Activated T-cell treated with anti-CD3 and anti-CD28 coated beads, Interleukin-2, amount 50 U/mL, for 4 hours (primary cell): ENCODE measurements at regions not wholly inside any gene's neighbourhood (a gene's known extent, or its start where the extent isn't known, plus 50 kb on each side); places are given as distances from the start of the nearest gene placed in this dataset.

Experiments used
- ATAC-seq, 2 donors: fragments of 200-7000 bp; cut with Tn5 transposase; one replicate each; pipeline ENCODE4 v1.10.0; 2021
- DNase-seq: peaks from one replicate; pipeline ENCODE4 v3.0.0-alpha.2; 2020
- H3K27me3 Mint-ChIP-seq: one replicate; pipeline ENCODE4 v1.8.0; 2021; ENCODE audit warnings: low read depth, mixed read lengths
- H3K36me3 Mint-ChIP-seq: one replicate; pipeline ENCODE4 v1.8.0; 2022; ENCODE audit warnings: mixed read lengths; ENCODE audit not compliant: insufficient read depth
- H3K4me1 Mint-ChIP-seq: one replicate; pipeline ENCODE4 v1.8.0; 2021; ENCODE audit warnings: low read depth, mixed read lengths
- H3K4me3 Mint-ChIP-seq: one replicate; pipeline ENCODE4 v1.8.0; 2021; ENCODE audit warnings: mild to moderate bottlenecking, moderate library complexity, mixed read lengths
- H3K9me3 Mint-ChIP-seq: one replicate; pipeline ENCODE4 v1.8.0; 2021; ENCODE audit warnings: mixed read lengths

- no peak overlapping the region for H3K4me3 Mint-ChIP-seq
- H3K27me3 Mint-ChIP-seq = peaks cover 8% of the 10 kb centered on the region
- DNase-seq (no peak), ATAC-seq (no peak)
- H3K4me1 Mint-ChIP-seq = no peaks in the 10 kb centered on the region
- H3K36me3 Mint-ChIP-seq = peaks cover 4% of the 10 kb centered on the region
- peaks cover 20% of the 10 kb centered on the region for H3K9me3 Mint-ChIP-seq
Observed at GRCh38 chr6:15798533-15799255, 135.9 kb upstream of the DTNBP1 start.

DNA sequence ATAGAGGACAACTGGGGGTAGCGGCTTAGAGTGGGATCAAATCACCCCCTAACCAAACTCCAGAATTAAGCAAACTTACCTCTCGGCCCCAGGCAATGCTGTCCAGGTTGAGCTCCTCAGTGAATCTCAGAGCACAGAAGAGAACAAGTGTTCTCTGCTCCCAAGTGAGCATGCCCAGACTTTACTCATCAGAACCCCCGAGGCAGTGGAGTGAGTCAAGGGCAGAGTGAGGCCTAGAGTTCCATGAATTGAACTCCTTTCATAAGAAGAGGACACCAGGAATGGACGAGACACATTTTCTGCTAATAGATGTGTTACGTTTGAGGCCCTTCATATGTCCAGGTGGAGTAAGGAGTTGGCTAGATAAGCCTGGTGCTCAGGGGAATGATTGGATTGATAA is 134.0 kb upstream of the DTNBP1 start:
- no peak overlapping the region for H3K4me3 Mint-ChIP-seq
- H3K27me3 Mint-ChIP-seq = peaks cover 8% of the 10 kb centered on the region
- peaks cover 4% of the 10 kb centered on the region for H3K36me3 Mint-ChIP-seq
- ATAC-seq (no peak), DNase-seq (no peak)
- peaks cover 20% of the 10 kb centered on the region for H3K9me3 Mint-ChIP-seq
- H3K4me1 Mint-ChIP-seq = no peaks in the 10 kb centered on the region

DNA sequence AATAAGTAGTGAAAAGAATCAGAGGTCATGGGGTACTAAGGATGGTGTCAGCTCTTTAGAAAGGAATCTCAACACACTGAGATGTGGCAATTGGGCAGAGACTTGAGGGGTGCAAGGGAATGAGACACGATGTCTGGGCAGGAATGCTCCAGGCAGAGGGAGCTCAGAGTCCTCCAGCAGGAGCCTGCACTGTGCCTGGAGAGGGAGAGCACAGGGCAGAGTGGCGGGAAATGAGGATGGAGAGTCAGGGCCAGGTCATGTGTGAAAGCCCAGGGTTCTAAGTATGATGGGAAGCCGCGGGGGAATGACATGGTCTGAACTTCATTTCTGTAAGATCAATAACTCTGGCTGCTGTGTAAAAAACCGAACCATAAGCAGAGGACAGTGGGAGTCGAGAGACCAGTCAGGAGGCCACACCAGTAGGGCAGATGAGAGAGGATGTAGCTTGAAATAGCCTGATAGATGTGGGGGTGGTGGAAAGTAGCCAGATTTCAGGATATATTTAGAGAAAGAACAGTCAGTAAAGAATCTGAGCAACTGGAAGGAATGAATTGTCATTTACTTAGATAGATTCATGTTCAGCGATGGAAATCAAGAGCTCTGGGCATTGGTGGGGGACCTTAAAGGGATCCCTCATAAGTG is 133.4 kb upstream of the DTNBP1 start:
- peaks cover 4% of the 10 kb centered on the region for H3K36me3 Mint-ChIP-seq
- no peak overlapping the region for H3K4me3 Mint-ChIP-seq
- H3K4me1 Mint-ChIP-seq = no peaks in the 10 kb centered on the region
- H3K9me3 Mint-ChIP-seq = peaks cover 20% of the 10 kb centered on the region
- ATAC-seq (no peak), DNase-seq (no peak)
- H3K27me3 Mint-ChIP-seq = peaks cover 8% of the 10 kb centered on the region

- Mint-ChIP-seq H3K9me3 (peaks cover 20% of the 10 kb centered on the region), H3K27me3 (peaks cover 8% of the 10 kb centered on the region), H3K36me3 (peaks cover 4% of the 10 kb centered on the region), H3K4me1 (no peaks in the 10 kb centered on the region), H3K4me3 (no peak overlapping the region)
- ATAC-seq = no peak
- DNase-seq = no peak
Observed at GRCh38 chr6:15793826-15794225, 131.0 kb upstream of the DTNBP1 start.

GRCh38 chr6:15793288-15793687 is 130.5 kb upstream of the DTNBP1 start:
- Mint-ChIP-seq H3K9me3 (peaks cover 17% of the 10 kb centered on the region), H3K4me1 (no peaks in the 10 kb centered on the region), H3K36me3 (peaks cover 4% of the 10 kb centered on the region), H3K4me3 (no peak overlapping the region), H3K27me3 (peaks cover 12% of the 10 kb centered on the region)
- DNase-seq (no peak), ATAC-seq (no peak)

- H3K4me3 Mint-ChIP-seq = no peak overlapping the region
- ATAC-seq = no peak
Observed at GRCh38 chr6:15792842-15793241, 130.0 kb upstream of the DTNBP1 start.

GRCh38 chr6:15791448-15792181 is 128.8 kb upstream of the DTNBP1 start:
- no peak overlapping the region for H3K4me3 Mint-ChIP-seq
- peaks cover 5% of the 10 kb centered on the region for H3K9me3 Mint-ChIP-seq
- H3K36me3 Mint-ChIP-seq = no peaks in the 10 kb centered on the region
- peaks cover 14% of the 10 kb centered on the region for H3K27me3 Mint-ChIP-seq
- no peaks in the 10 kb centered on the region for H3K4me1 Mint-ChIP-seq
- no peak for ATAC-seq
- no peak for DNase-seq

More at GRCh38 chr6:15792842-15793241, 130.0 kb upstream of the DTNBP1 start:
- H3K36me3 Mint-ChIP-seq = peaks cover 4% of the 10 kb centered on the region
- DNase-seq = no peak
- H3K9me3 Mint-ChIP-seq = peaks cover 12% of the 10 kb centered on the region
- peaks cover 14% of the 10 kb centered on the region for H3K27me3 Mint-ChIP-seq
- no peaks in the 10 kb centered on the region for H3K4me1 Mint-ChIP-seq

DNA sequence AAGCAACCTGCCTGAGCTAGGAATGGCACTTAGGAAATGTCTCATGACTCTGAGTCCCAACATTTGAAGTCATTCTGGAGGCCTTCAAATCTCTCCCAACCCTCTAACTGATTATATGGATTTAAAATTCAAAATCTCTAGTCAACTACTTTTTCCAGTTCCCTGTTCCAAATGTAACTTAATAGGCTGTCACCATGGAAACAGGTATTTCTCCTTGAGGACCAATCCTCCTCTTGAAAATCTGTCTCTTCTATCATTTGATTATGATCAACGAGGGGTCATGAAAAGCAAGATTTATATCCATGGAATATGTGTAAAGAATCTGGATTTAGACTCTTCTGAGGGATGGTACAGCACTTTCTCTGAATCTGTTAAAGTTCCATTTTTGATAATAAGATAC is 127.3 kb upstream of the DTNBP1 start:
- Mint-ChIP-seq H3K27me3 (peaks cover 12% of the 10 kb centered on the region), H3K36me3 (no peaks in the 10 kb centered on the region), H3K9me3 (no peaks in the 10 kb centered on the region), H3K4me3 (no peak overlapping the region), H3K4me1 (no peaks in the 10 kb centered on the region)
- ATAC-seq (no peak), DNase-seq (no peak)

- ATAC-seq (no peak), DNase-seq (no peak)
- no peaks in the 10 kb centered on the region for H3K4me1 Mint-ChIP-seq
- H3K27me3 Mint-ChIP-seq = peaks cover 6% of the 10 kb centered on the region
- H3K36me3 Mint-ChIP-seq = no peaks in the 10 kb centered on the region
- no peaks in the 10 kb centered on the region for H3K9me3 Mint-ChIP-seq
- no peak overlapping the region for H3K4me3 Mint-ChIP-seq
Observed at GRCh38 chr6:15786846-15787245, 124.0 kb upstream of the DTNBP1 start.

DNA sequence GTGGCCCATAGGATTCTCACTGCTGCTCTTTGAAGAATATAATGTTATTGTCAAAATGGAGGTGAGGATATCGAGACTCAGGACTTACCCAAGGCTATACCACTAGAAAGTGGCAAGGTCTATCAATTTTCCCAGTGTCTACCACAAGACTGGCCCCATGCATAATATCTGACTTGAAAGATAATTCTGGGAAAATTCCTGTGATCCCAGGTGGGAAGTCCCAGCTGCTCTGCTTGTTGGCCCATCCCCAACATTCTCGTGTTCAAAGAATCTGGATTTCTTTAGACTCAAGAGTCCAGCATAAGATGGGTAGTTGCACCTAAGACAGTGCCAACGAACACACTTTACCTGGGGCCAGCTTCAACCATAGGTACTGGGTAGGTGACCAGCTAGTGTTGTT is 120.7 kb upstream of the DTNBP1 start:
- Mint-ChIP-seq H3K9me3 (no peaks in the 10 kb centered on the region), H3K4me1 (peaks cover 2% of the 10 kb centered on the region), H3K36me3 (no peaks in the 10 kb centered on the region), H3K4me3 (no peak overlapping the region), H3K27me3 (peaks cover 6% of the 10 kb centered on the region)
- no peak for DNase-seq
- ATAC-seq = no peak

DNA sequence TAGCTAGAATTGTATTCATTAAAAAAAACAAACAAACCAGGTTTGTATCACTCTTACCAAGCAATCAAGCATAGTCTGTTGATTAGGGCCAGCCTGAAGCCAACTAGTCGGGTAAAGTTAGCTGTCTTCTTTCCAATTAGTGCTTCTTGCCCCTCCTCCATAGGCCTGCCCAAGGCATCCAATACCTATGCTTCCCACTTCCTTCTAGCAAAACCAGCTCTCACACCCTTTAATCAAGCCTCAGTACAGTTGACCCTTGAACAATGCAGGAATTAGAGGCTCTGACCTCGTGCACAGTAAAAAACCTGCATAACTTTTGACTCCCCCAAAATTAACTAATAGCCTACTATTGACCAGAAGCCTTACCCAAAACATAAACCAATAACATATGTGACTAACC is 119.1 kb upstream of the DTNBP1 start:
- no peak overlapping the region for H3K4me3 Mint-ChIP-seq
- ATAC-seq (no peak), DNase-seq (no peak)
- no peaks in the 10 kb centered on the region for H3K36me3 Mint-ChIP-seq
- H3K27me3 Mint-ChIP-seq = peaks cover 2% of the 10 kb centered on the region
- no peaks in the 10 kb centered on the region for H3K9me3 Mint-ChIP-seq
- H3K4me1 Mint-ChIP-seq = peaks cover 5% of the 10 kb centered on the region

DNA sequence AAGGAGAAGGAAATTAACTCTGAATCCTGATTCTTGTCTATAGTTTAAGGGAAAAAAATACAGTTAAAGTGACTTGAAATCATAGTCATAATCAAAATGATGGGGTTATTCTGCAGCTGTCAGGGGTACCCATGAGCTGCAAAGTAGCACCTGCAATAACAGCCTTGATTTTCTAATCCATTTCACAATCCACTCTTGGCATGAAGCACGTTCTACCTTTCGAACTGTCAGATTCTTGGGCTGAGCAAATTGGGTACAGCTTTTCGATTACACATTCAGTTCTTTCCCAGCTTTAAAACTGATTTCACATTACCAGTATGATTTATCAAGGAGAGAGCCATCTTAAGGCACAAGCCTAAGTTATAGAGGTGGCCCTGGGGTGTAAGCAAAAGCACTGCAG is 118.5 kb upstream of the DTNBP1 start:
- no peak overlapping the region for H3K4me3 Mint-ChIP-seq
- H3K4me1 Mint-ChIP-seq = peaks cover 11% of the 10 kb centered on the region
- no peaks in the 10 kb centered on the region for H3K36me3 Mint-ChIP-seq
- H3K27me3 Mint-ChIP-seq = peaks cover 2% of the 10 kb centered on the region
- H3K9me3 Mint-ChIP-seq = no peaks in the 10 kb centered on the region
- DNase-seq = no peak
- ATAC-seq = no peak

GRCh38 chr6:15780437-15780836 is 117.6 kb upstream of the DTNBP1 start:
- peaks cover 18% of the 10 kb centered on the region for H3K4me1 Mint-ChIP-seq
- ATAC-seq = no peak
- no peaks in the 10 kb centered on the region for H3K36me3 Mint-ChIP-seq

DNA sequence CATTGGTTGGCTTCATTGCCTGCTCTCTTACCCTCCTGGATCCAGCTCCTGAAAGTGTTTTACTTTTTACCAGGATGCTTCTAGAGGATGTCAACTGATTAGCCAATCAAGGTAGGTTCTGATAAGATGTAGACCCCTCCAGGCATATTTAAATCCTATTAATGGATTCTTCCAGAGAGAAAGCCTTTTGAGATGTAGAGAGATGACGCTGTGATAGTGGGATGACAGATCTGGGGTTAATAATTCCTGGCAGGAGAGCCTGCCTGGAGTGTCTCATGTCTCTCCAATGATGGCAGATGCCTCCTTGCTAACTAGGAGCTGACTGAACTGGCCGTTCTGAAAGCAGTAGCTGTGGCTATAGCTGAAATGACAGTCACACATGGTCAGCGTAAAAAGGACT is 116.9 kb upstream of the DTNBP1 start:
- DNase-seq (no peak), ATAC-seq (no peak)
- peaks cover 18% of the 10 kb centered on the region for H3K4me1 Mint-ChIP-seq
- peaks cover 2% of the 10 kb centered on the region for H3K27me3 Mint-ChIP-seq
- H3K4me3 Mint-ChIP-seq = no peak overlapping the region
- no peaks in the 10 kb centered on the region for H3K9me3 Mint-ChIP-seq
- H3K36me3 Mint-ChIP-seq = no peaks in the 10 kb centered on the region

More at GRCh38 chr6:15780437-15780836, 117.6 kb upstream of the DTNBP1 start:
- Mint-ChIP-seq H3K4me3 (no peak overlapping the region), H3K9me3 (no peaks in the 10 kb centered on the region), H3K27me3 (peaks cover 2% of the 10 kb centered on the region)
- DNase-seq = no peak
